ENCODE measurements at regions not wholly inside any gene's neighbourhood (a gene's known extent, or its start where the extent isn't known, plus 50 kb on each side); places are given as distances from the start of the nearest gene placed in this dataset.

GRCh38 chr4:168021666-168022065 lies 70.7 kb upstream of the ANXA10 start:
- TF ChIP-seq CTCF (conservative IDR thresholded peaks at IDR 0.05; ENCODE audit: low read length) (no peak), EZH2phosphoT487 (IDR thresholded peaks at IDR 0.05; ENCODE audit: borderline replicate concordance) (no peak)
